ENCODE measurements at regions not wholly inside any gene's neighbourhood (a gene's known extent, or its start where the extent isn't known, plus 50 kb on each side); places are given as distances from the start of the nearest gene placed in this dataset.
"Not testable (repeated sequence)": the region's sequence is repeated elsewhere in the genome, so short reads cannot be mapped to it uniquely, and the experiment has no call there.

GRCh38 chrX:68994891-68995255, 166.1 kb downstream of the EFNB1 start:
- DNase-seq, result no peak

- DNase-seq, result no peak
These were observed 165.5 kb downstream of the EFNB1 start for GRCh38 chrX:68994135-68994890.

GRCh38 chrX:68992821-68993397, 164.1 kb downstream of the EFNB1 start:
- no peak for DNase-seq

GRCh38 chrX:68991691-68992345, 163.0 kb downstream of the EFNB1 start:
- DNase-seq, result no peak

GRCh38 chrX:68990948-68991347, 162.1 kb downstream of the EFNB1 start:
- no peak for DNase-seq

- no peak for DNase-seq
These were observed 161.2 kb downstream of the EFNB1 start for GRCh38 chrX:68989865-68990606.

GRCh38 chrX:68989456-68989855, 160.6 kb downstream of the EFNB1 start:
- no peak for DNase-seq

GRCh38 chrX:68988865-68989264, 160.0 kb downstream of the EFNB1 start:
- DNase-seq, result no peak

GRCh38 chrX:68985135-68985755, 156.4 kb downstream of the EFNB1 start:
- no peak for DNase-seq

GRCh38 chrX:68983004-68983857, 154.4 kb downstream of the EFNB1 start:
- DNase-seq, result no peak

- no peak for DNase-seq
These were observed 153.7 kb downstream of the EFNB1 start for GRCh38 chrX:68982476-68982875.

- no peak for DNase-seq
These were observed 152.2 kb downstream of the EFNB1 start for GRCh38 chrX:68980906-68981616.

GRCh38 chrX:68978655-68979054, 149.8 kb downstream of the EFNB1 start:
- no peak for DNase-seq

GRCh38 chrX:68978255-68978654, 149.4 kb downstream of the EFNB1 start:
- no peak for DNase-seq

GRCh38 chrX:68953331-68953730, 124.5 kb downstream of the EFNB1 start:
- DNase-seq, result no peak

GRCh38 chrX:68951942-68952619, 123.3 kb downstream of the EFNB1 start:
- DNase-seq, result not testable (repeated sequence)

GRCh38 chrX:68950937-68951336, 122.1 kb downstream of the EFNB1 start:
- no peak for DNase-seq

- DNase-seq, result no peak
These were observed 119.2 kb downstream of the EFNB1 start for GRCh38 chrX:68947882-68948605.

GRCh38 chrX:68945603-68946228, 116.9 kb downstream of the EFNB1 start:
- no peak for DNase-seq
